PC-3 (cell line): ENCODE measurements at regions not wholly inside any gene's neighbourhood (a gene's known extent, or its start where the extent isn't known, plus 50 kb on each side); places are given as distances from the start of the nearest gene placed in this dataset.
"Not testable (repeated sequence)": the region's sequence is repeated elsewhere in the genome, so short reads cannot be mapped to it uniquely, and the experiment has no call there.

Experiments
- ATAC-seq: fragments of 200-7000 bp; cut with Tn5 transposase; 2 replicates; pipeline ENCODE4 v1.9.1; 2020; ENCODE audit warnings: mild to moderate bottlenecking, moderate library complexity
- BruUV-seq: library from RNA; stranded (reverse); fragments of 400-500 nt; replicated peaks from 2 replicates; lab custom pipeline; 2021; lab: Mats Ljungman, UMichigan
- CTCF ChIA-PET: fragments of 300-600 bp; sonication (Branson Sonifier 250); formaldehyde crosslinking; loops from one replicate; lab custom pipeline; 2022; ENCODE audit warnings: antibody characterized with exemption; lab: Charles Lee
- POLR2A ChIA-PET: fragments of 300-600 bp; sonication (Branson Sonifier 250); formaldehyde crosslinking; loops from one replicate; lab custom pipeline; 2022; ENCODE audit warnings: antibody characterized with exemption; ENCODE audit not compliant: unreplicated experiment; lab: Charles Lee
- DNase-seq: peaks from one replicate; pipeline ENCODE4 v3.0.0-alpha.2; 2015
- H2AFZ ChIP-seq: fragments of 300-600 bp; sonication (generic); 2 replicates; pipeline ENCODE4 v1.6.0; 2016; ENCODE audit warnings: antibody characterized with exemption, low read length
- H3F3A ChIP-seq: fragments of 300-600 bp; sonication (generic); one replicate; pipeline ENCODE4 v1.6.0; 2017; ENCODE audit warnings: antibody characterized with exemption, low read length, control low read depth, mild to moderate bottlenecking; ENCODE audit not compliant: unreplicated experiment
- H3K27ac ChIP-seq: fragments of 300-600 bp; sonication (generic); 2 replicates; pipeline ENCODE4 v1.5.1; 2016; ENCODE audit warnings: mild to moderate bottlenecking, low read length
- H3K27me3 ChIP-seq: fragments of 300-600 bp; sonication (generic); 2 replicates; pipeline ENCODE4 v1.6.1; 2016; ENCODE audit warnings: low read length, mixed read lengths
- H3K36me3 ChIP-seq: fragments of 300-600 bp; sonication (generic); 2 replicates; pipeline ENCODE4 v1.6.1; 2016; ENCODE audit warnings: low read depth, mixed run types, low read length, mixed read lengths
- H3K4me1 ChIP-seq: fragments of 300-600 bp; sonication (generic); 2 replicates; pipeline ENCODE4 v1.5.1; 2016; ENCODE audit warnings: low read length; ENCODE audit not compliant: insufficient read depth
- H3K4me2 ChIP-seq: fragments of 300-600 bp; sonication (generic); 2 replicates; pipeline ENCODE4 v1.6.0; 2016; ENCODE audit warnings: low read length
- H3K4me3 ChIP-seq: fragments of 300-600 bp; sonication (generic); 2 replicates; pipeline ENCODE4 v1.5.1; 2016; ENCODE audit warnings: mild to moderate bottlenecking, low read length, mixed read lengths
- H3K79me2 ChIP-seq: fragments of 300-600 bp; sonication (generic); 2 replicates; pipeline ENCODE4 v1.6.1; 2017; ENCODE audit warnings: low read length, mixed read lengths
- H3K9ac ChIP-seq: fragments of 300-600 bp; sonication (generic); 2 replicates; pipeline ENCODE4 v1.6.0; 2016; ENCODE audit warnings: mild to moderate bottlenecking, low read length
- H3K9me2 ChIP-seq: fragments of 300-600 bp; sonication (generic); replicated peaks from 2 replicates; pipeline ENCODE4 v1.6.1; 2016; ENCODE audit warnings: mixed run types, low read length, mixed read lengths
- H3K9me3 ChIP-seq: fragments of 300-600 bp; sonication (generic); 2 replicates; pipeline ENCODE4 v1.6.1; 2016; ENCODE audit warnings: low read length, mixed read lengths
- H4K20me1 ChIP-seq: fragments of 300-600 bp; sonication (generic); 2 replicates; pipeline ENCODE4 v1.6.1; 2016; ENCODE audit warnings: low read length, mixed read lengths
- CTCF ChIP-seq: fragments of 300-600 bp; sonication (generic); conservative IDR thresholded peaks from 2 replicates; pipeline ENCODE4 v1.5.1; 2017; ENCODE audit warnings: antibody characterized with exemption, low read depth, mild to moderate bottlenecking, low read length
- EZH2 ChIP-seq: fragments of 300-600 bp; sonication (generic); IDR thresholded peaks from one replicate; pipeline ENCODE4 v1.6.1; 2017; ENCODE audit warnings: antibody characterized with exemption, mild to moderate bottlenecking, low read length; ENCODE audit not compliant: unreplicated experiment
- EZH2phosphoT487 ChIP-seq: fragments of 300-600 bp; sonication (generic); IDR thresholded peaks from 2 replicates; pipeline ENCODE4 v1.6.1; 2018; ENCODE audit warnings: mild to moderate bottlenecking, antibody characterized with exemption, low read length, borderline replicate concordance
- intact Hi-C: fragments of 100-400 bp; cut with micrococcal nuclease; formaldehyde crosslinking; loops from 2 replicates; pipeline ENCODE4 v1.9.0; 2023

GRCh38 chr12:38197286-38197685, 119.3 kb upstream of the ALG10B start:
- ATAC-seq, H3K27ac ChIP-seq, DNase-seq, H2AFZ ChIP-seq, H4K20me1 ChIP-seq, H3K79me2 ChIP-seq, H3K9ac ChIP-seq, H3K9me2 ChIP-seq, CTCF ChIA-PET, BruUV-seq, POLR2A ChIA-PET, H3K4me3 ChIP-seq, H3K4me1 ChIP-seq, intact Hi-C loops, H3K9me3 ChIP-seq, H3F3A ChIP-seq, H3K27me3 ChIP-seq, H3K4me2 ChIP-seq, H3K36me3 ChIP-seq: not testable (repeated sequence)

- Histone ChIP-seq H3K27me3 (no peaks in the 10 kb centered on the region), H3K9me3 (no peaks in the 10 kb centered on the region), H3F3A (no peaks in the 10 kb centered on the region), H4K20me1 (no peaks in the 10 kb centered on the region), H3K27ac (no peak overlapping the region), H3K4me2 (no peak overlapping the region), H3K9ac (no peak overlapping the region), H3K79me2 (no peaks in the 10 kb centered on the region), H3K4me3 (no peak overlapping the region), H3K9me2 (no peaks in the 10 kb centered on the region), H2AFZ (no peak overlapping the region), H3K4me1 (no peaks in the 10 kb centered on the region), H3K36me3 (no peaks in the 10 kb centered on the region)
- DNase-seq (no peak), ATAC-seq (no peak)
- ChIA-PET POLR2A (no interaction called here), CTCF (no interaction called here)
- no TSS peak for BruUV-seq
- no peak for TF ChIP-seq EZH2
- TF ChIP-seq CTCF: no peak
- no peak for TF ChIP-seq EZH2phosphoT487
- intact Hi-C loops: no loop called here
Observed at GRCh38 chr12:38201461-38202276, 114.9 kb upstream of the ALG10B start.

- Histone ChIP-seq H2AFZ (no peak overlapping the region), H3K9me3 (no peaks in the 10 kb centered on the region), H4K20me1 (no peaks in the 10 kb centered on the region), H3K36me3 (no peaks in the 10 kb centered on the region), H3F3A (no peaks in the 10 kb centered on the region), H3K27me3 (no peaks in the 10 kb centered on the region), H3K79me2 (no peaks in the 10 kb centered on the region), H3K27ac (no peak overlapping the region), H3K4me2 (no peak overlapping the region), H3K4me1 (no peaks in the 10 kb centered on the region), H3K9me2 (no peaks in the 10 kb centered on the region), H3K9ac (no peak overlapping the region), H3K4me3 (no peak overlapping the region)
- ChIA-PET POLR2A (no interaction called here), CTCF (no interaction called here)
- BruUV-seq: no TSS peak
- ATAC-seq (no peak), DNase-seq (no peak)
- TF ChIP-seq EZH2 (no peak), EZH2phosphoT487 (no peak), CTCF (no peak)
- intact Hi-C loops: no loop called here
Observed at GRCh38 chr12:38204831-38205230, 111.7 kb upstream of the ALG10B start.
